HG03159 (cell line): ENCODE measurements at regions not wholly inside any gene's neighbourhood (a gene's known extent, or its start where the extent isn't known, plus 50 kb on each side); places are given as distances from the start of the nearest gene placed in this dataset.

Experiments used
- ATAC-seq: cut with Tn5 transposase; IDR thresholded peaks from one replicate; pipeline ENCODE4 v1.9.1; 2021; ENCODE audit warnings: mild to moderate bottlenecking, moderate library complexity; ENCODE audit not compliant: unreplicated experiment

DNA sequence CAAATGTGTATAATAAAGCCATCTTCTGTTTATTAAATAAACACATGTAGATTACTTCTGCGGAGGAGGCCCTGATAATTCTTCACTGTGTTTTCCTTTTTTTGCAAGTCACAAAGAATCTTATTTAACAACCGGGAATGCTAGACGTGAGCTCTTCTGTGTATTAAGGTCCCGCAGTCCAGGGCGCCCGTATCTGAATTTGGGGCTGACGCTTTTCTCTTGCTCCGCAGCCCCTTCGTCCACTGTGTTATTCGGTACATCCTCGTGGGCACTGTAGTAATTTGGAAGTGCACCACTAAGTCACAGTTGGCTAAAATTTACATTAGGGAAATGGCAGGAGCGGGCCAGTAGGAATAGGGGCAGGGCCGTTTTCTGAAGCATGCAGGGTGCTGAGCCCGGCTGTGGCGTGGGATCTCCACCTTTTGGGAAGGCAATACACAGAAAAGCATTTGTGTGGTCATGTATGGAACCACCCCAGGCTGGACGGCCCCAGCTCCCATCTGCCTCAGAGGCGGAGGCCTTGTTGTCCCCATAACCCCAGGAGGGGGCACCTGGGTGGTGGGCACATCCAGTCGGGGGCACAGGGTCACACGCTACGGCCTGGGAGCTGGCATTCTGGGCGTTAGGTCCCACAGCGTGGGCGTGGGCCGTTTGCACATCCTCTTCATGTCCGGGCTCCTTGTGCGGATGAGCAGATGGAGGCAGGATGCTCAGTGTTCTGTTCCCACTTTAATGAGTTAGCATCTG is 258.7 kb upstream of the IRX4 start:
- ATAC-seq = no peak

- no peak for ATAC-seq
Measured at GRCh38 chr5:2140501-2141175, 257.9 kb upstream of the IRX4 start.

GRCh38 chr5:2139478-2139877 is 256.8 kb upstream of the IRX4 start:
- no peak for ATAC-seq

DNA sequence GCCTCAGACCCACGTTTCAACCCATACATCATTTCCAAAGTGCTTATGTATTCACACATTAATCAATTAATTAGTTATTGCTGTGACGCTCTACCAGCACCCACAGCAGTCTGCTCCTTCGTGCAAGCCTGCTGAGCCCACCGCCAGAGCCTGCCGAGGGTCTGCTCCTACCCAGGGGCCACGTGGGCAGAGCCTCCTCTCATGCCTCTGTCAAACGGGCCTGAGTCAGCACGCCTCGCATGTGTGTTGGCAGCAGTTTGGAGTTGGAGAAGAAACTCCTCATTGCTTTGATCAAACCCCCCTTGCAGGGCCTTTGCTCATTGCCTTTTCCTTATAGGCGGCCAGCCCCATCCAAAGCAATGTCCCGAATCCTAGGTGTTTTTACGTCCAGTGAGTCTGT is 256.2 kb upstream of the IRX4 start:
- ATAC-seq = no peak

DNA sequence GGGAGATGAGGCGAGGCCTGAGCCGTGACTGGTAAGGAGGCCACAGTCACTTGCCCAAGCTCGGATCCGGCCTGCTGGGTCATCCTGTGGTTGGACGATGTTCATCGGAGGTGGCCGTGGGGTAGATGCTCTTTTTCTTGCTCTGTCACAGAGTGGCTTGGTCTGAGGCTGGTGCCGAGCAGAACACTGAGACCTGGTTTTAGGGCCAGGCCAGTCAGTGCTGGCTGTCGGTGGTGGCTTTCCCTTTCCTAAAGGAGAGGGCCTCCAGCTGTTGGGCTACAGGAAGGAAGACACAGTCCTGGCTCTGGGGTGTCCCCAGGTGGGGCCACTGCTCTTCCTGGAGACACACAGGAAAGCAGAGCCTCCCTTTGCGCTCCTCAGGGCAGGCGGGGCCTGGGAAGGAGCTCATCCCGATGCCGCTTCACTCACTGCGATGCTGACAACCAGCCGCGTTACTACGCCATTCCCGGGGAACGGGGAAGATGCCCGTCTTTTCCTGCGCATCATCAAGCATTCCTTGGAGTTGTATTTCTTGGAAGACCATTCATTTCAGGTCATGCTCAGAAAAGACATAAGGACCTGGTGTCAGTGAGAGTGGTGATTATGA is 254.8 kb upstream of the IRX4 start:
- ATAC-seq = no peak

- ATAC-seq = no peak
Measured at GRCh38 chr5:2136728-2137333, 254.1 kb upstream of the IRX4 start.

DNA sequence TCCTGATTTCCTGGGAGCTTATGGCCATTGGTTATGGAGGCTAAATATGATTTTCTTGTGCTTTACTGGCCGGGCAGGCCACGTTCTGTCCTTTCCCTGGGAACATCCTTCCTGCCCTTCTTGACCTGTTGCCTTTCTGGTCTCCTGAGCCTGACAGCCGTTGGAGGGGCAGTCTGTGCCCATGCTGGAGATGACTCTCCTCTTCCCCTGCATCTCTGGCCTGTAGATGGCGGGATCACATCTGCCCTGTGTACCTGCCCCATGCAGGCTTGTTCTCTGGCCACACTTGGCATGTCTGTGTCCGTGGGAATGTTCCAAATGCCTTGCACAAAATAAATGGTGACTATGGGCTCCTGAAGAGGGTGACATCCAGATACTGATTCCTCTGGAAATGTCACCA is 253.1 kb upstream of the IRX4 start:
- no peak for ATAC-seq

DNA sequence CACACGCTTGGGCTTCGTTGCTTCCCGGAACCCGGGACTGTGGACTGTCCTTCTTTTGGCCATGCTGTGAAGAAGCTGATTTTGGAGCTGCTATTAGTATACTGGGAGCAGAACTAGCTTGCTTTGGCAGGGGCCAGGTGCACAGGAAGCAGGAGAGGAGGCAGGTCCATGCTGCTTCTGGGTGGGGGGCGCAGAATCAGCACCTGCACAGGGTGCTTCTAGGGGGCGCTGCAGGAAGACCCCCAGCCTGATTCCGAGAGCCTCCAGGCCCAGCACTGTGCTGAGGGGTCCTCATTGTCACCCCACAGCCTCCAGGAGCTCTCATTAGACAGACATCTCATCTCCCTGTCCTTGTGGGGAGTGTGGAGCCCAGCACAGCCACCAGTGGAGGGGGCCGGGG is 252.6 kb upstream of the IRX4 start:
- no peak for ATAC-seq

- no peak for ATAC-seq
Measured at GRCh38 chr5:2134543-2135292, 252.0 kb upstream of the IRX4 start.

DNA sequence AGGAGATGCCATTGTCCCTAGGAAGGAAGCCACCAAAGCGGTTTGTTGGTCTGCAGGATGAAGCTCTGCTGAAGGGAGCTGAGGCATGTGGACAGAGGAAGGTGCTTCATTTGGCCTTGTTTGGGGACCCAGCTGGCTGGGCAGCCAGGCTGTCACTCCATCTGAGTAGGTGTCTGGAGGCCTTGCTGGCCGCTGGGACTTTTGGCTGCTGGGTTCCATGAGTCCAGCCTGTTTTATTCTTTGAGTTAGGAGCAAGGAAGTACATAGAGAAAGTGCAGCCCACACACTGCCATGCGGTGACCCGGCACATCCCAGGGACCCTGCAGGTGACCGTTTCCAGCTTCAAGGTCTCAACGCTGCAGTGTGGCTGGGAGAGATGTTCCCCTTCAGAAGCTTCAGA is 251.2 kb upstream of the IRX4 start:
- no peak for ATAC-seq

DNA sequence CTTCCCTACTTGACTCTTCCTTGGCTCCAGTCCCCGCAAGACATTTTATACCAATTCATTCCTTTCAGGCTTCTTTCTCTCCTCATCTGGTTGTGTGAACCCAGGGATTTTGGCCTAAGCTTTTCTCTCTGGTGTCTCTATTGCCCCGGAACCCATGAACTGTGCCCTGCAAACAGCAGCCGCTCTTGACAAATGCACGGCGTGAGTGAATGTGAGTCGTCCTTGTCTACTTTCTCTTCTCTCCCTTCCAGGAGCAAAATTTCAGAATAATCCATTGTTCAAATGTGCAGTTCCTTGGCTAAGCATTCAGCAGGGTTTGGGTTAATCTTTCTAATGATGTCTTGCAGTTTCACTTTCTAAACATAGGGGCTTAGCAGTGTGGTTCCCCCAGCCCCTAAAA is 250.4 kb upstream of the IRX4 start:
- no peak for ATAC-seq

DNA sequence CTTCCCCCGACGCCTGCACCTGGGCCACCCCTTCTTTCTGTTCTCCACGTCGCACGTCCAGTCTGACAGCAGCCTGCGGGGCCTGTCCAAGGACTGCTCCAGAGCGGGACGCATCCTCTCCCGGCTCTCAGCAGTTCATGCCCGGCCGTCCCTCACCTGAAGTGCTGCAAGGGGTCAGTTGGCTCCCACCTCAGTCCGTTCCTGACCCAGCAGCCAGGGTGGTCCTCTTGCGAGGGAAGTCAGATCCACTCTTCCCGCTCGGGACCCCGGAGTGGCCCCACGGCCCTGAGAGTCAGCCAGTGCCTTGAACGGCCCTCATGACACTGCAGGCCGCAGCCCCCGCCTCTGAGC is 249.7 kb upstream of the IRX4 start:
- ATAC-seq = no peak

- no peak for ATAC-seq
Measured at GRCh38 chr5:2131826-2132496, 249.2 kb upstream of the IRX4 start.

GRCh38 chr5:2131196-2131595 is 248.5 kb upstream of the IRX4 start:
- ATAC-seq = no peak

- no peak for ATAC-seq
Measured at GRCh38 chr5:2130361-2130760, 247.6 kb upstream of the IRX4 start.

DNA sequence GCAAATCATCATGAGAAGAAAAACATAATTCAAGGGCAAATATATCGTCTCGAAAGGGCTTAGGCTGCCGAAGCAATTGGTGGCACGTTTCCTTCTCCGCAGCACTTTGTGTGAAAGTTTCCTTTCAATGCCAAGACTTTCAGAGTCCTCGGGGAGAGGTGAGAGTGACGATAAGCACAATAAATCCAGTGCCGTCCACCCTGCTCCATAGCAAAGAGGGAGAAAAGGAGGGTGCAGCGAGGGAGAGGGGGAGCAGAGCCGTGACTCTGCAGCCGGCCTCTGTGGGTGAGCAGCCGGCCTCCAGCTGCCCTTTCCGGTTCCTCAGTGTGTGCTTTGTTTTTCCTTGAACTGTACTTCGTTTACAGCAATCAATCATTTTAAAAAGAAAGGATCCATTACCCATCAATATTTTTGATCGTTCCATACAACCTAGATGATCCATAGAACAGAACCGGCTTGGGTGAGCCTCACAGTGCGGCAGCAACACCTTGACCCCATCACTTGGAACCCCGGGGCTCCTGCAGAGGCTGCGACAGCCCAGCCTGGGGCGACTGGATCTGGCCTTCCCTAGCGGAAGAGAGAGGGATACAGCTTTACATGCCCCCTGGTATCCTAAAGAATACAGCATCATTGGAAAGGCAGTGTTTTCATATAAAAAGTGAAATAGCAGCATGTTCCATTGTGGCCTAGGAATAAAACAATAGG is 247.0 kb upstream of the IRX4 start:
- no peak for ATAC-seq

DNA sequence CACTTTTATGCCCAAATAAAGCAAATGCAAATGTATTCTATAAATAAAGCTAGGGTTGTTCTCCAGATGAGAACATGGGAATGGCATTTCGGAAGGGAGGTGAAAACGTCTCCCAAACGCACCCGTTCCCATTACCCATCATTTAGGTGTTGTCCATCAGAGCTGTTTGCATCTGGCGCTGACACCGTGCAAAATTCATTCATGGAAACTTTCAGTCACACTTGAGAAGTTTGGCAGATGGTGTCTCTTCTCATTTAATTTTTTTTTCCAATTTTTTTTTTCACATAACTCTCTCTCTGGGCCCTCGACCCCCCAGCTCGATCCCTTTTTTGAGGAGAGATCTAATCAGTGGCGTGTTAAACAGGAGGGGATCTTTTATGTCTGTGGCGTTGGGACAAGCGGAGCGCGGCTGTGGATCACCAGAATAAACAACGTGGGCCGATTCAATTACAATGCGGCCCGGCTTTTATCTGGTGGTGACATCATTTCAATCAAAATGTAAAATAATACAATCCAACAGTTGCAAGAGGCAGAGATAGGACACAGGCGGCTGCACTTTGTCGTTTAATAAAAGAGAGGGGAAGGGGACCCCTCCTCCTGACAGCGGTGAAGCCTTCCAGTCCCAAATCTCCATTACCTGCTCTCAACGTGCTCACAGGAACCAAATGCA is 246.1 kb upstream of the IRX4 start:
- no peak for ATAC-seq

DNA sequence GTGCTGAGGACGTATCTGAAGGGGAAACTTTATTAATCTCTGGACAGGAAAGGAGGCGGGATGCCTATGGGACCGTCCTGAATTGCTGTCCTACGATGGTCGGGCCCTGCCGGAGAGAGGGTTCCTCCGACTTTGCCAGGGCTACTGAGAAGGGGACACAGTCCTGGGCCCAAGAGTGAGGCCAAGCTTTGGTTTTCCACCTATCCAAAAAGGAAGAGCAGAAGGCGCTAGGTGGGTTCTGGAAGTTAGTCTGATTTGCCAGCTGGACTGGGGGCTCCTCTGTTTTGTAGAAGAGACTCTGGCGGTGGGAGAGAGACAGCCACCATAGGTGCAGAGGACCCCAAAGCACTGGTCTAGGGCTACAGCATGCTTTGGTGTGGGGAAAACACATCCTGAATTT is 243.8 kb upstream of the IRX4 start:
- ATAC-seq = no peak

GRCh38 chr5:2125901-2126265 is 243.2 kb upstream of the IRX4 start:
- ATAC-seq = no peak
